NCI-H1092 treated with DMSO at 0.1 percent for 48 hours (cell line): ENCODE measurements at regions not wholly inside any gene's neighbourhood (a gene's known extent, or its start where the extent isn't known, plus 50 kb on each side); places are given as distances from the start of the nearest gene placed in this dataset.
"Not testable (repeated sequence)": the region's sequence is repeated elsewhere in the genome, so short reads cannot be mapped to it uniquely, and the experiment has no call there.

Source experiments
- DNase-seq: peaks from one replicate; lab custom pipeline; 2025; lab: John Stamatoyannopoulos, UW

DNA sequence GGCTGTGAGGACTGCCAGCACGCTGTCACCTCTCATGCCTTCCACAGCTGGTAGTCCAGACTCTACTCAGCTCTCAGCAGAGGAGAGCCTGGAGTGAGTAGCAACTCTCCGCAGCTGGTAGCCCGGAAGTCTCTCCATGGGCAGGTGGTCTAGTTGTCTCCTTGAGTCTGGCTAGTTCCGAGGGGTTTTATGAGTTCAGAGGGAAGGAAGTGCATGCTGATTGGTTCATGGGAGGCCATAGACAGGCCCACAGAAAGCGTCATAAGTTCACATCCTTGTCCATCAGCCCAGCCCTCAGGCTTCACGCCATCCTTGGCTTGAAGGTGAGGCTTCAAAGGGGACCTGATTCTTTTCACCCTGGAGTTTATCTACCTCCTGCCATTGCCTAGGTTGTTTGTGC lies 2662.4 kb upstream of the PCDH20 start:
- DNase-seq = no peak

DNA sequence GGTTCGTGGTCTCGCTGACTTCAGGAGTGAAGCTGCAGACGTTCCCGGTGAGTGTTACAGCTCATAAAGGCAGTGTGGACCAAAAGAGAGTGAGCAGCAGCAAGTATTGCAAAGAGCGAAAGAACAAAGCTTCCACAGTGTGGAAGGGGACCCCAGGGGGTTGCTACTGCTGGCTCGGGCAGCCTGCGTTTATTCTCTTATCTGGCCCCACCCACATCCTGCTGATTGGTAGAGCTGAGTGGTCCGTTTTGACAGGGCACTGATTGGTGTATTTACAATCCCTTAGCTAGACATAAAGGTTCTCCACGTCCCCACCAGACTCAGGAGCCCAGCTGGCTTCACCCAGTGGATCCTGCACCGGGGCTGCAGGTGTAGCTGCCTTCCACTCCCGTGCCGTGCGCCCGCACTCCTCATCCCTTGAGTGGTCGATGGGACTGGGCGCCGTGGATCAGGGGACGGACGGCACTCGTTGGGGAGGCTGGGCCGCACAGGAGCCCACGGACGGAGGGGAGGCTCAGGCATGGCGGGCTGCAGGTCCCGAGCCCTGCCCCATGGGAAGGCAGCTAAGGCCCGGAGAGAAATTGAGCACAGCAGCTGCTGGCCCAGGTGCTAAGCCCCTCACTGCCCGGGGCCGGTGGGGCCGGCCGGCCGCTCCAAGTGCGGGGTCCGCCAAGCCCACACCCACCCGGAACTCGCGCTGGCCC lies 2661.6 kb upstream of the PCDH20 start:
- not testable (repeated sequence) for DNase-seq

DNA sequence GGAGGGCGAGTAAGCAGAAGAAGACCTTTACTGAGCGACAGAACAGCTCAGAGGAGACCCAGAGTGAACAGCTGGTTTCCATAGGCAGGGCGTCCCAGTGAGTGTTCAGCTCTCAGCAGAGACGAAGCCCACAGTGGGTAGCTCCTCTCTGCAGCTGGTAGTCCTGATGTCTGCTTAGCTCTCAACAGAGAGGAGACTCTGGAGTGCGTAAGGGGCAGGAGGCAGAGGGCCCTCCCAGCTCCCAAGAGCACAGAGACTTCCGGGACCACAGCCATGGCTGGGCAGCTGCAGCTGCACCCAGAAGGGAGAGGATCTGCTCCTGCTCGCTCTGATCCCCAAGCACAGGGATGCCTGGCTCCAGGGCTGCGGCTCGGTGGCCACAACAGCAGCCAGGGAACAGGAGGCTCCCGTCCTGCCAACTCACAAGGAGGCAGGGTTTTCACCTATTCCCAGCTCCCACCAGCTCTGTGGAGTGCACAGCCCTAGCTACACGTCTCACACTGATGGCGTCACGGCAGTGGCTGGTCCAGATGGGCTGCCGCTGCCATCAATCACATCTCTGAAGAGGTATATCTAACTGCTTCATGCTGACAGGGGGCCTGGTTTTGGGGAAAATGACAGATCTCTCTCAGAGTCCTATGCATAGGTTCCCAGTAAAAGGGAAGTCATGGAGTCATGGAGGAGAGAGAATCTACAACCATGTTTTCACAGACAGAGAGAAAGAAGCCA lies 2660.1 kb upstream of the PCDH20 start:
- DNase-seq = no peak

DNA sequence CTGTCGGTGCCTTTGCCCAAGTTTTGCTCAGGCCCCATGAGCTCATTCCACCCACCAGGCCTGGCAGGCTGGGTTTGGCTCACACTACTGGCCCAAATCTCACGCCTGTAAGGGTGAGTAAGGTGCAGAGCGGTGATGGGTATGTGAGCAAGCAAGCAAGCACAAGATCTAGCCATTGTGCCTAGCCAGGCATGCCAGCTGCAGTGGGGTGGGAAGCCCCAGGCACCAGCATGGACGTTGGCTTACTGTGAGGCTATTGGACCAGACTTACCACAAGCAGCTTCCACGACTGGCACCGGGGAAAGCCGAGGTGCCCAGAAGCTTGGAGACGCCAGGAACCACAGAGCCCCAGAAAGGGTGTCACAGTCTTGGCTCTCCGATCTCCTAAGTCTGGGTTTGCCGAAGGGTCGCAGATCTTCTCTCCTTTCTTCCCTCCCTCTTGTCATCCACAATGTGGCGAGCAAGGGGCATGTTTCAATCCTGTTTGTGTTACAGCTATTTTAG lies 2659.4 kb upstream of the PCDH20 start:
- no peak for DNase-seq

DNA sequence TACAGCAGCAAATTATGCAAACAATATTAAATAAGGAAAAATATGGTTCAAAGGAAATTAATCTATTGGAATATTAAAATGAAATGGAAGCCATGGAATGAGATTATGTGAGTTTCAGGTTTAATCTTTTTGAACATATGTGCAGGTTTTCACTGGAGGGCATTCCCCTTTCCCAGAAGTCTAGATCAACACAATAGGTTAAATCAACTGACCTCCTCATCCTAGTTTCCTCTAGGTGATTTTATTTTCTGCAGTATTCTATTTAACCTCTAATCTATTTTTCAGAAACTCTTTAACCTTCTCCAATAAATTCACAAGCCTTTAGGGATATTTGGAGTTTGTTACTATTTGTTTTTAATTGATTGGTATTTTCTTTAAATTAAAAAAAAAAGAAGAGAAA lies 2657.6 kb upstream of the PCDH20 start:
- no peak for DNase-seq

DNA sequence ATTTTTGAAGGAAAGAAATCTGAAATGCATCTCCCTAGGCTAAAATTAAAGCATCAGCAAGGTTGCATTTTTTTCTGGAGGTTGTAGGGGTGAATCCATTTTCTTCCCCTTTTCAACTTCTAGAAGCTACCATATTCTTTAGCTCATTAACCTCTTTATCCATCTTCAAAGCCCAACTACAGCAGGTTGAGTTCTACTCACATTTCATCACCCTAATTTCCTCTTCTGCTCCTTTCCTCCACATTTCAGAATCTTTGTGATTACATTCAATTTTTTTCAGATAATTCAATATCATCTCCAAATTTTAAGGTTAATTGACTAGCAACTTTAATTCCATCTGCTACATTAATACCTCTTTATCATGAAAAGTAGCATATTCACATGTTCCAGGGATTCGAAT lies 2655.7 kb upstream of the PCDH20 start:
- DNase-seq = no peak

DNA sequence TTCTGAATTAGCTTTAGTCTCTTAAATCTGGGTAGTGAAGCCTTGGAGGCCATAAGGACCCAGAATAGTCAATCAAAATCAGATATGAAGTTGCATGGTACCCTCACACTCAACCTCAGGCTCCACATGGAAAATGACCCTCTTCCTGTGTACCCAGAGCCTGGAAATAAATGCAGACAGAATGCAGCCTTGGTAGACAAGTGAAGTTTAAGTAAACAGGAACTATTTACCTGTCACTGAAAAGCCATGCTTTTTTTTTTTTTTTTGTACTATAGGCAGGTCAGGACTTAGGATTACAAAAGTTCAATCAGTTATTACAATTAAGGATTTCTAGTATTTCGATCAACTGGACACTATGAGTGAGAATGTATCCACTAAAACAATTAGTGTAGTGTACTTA lies 2654.2 kb upstream of the PCDH20 start:
- DNase-seq = no peak

DNA sequence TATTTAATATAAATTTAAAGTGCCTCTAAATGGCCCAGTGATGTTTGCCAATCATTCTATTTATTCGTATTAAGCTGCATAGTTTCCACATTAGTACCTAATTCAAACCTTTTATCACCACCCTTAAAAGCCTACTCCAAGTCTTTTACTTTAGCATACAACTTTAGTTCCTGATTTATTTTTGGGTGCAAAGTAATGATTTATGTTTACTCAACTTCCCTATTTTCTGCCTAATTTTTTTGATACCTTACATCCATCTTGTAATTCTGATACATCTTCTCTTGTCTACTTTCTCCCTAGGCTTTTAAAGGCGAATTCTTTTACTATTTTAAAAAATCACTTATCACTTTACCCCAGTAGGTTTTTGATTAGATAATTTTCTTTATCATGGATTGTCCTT lies 2651.1 kb upstream of the PCDH20 start:
- DNase-seq = no peak

DNA sequence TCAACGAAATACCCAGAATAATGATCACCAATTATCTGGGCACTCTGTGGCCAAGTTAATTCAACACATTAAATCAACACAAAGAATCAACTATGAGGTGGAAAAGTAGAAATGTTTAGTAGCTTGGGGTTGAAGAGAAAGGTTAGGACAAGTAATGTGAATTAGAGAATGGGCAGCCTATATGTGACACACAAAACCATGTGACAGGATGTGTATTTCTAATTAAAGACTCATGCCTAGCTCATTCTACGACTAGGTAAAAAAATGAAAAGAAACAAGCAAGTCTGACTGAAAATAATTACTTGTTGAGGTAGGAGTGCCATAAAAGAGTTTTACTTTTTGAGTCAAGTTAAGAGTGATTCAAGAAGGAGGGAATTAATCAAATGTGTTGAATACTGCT lies 2646.0 kb upstream of the PCDH20 start:
- no peak for DNase-seq

DNA sequence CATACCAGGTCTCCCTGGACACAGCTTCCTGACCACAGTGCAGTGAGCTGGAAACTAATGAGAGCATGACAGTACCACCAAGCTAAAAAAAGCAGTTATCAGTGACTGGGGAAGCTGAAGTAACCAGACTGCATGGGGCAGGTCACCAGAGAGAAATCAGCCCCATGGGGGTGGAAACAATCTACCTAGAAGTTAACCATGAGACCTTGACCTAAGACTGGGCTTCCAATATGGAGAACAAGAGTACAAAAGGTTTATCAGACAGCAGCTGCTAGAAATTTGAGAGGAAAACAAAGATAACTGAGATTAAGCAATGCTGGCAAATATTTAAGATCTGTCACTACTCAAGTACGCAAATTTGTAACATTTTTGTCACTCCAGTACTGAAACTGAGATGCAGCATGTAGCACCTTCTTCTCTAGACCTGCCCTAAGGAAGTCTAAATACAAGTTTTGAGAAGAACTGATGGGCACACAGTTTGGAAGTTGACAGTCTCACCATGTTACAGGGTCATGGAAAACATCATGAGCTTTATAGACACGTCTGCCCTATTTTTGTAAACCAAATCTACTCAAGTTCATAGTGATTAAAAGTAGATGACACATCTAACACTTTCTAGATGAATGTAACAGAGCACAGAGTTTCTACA lies 2641.8 kb upstream of the PCDH20 start:
- no peak for DNase-seq

DNA sequence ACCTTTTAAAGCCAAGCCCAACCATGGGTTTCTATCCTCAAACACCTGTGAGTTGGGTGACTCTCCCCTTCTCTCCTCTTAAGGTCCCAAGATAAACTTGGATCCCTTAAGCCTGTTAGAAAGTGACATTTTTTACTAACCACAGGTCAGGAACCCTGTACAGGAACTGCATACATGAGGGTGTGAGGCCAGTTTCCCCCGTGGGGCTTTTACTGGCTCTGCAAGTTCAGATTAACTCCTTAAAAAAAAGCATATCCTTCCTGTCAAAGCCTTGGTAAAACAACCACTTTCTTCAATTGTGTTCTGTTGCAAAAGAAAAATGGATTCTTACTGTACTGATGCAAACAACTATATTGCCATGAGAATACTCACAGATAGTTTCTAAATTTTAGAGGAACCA lies 2638.7 kb upstream of the PCDH20 start:
- DNase-seq = no peak

DNA sequence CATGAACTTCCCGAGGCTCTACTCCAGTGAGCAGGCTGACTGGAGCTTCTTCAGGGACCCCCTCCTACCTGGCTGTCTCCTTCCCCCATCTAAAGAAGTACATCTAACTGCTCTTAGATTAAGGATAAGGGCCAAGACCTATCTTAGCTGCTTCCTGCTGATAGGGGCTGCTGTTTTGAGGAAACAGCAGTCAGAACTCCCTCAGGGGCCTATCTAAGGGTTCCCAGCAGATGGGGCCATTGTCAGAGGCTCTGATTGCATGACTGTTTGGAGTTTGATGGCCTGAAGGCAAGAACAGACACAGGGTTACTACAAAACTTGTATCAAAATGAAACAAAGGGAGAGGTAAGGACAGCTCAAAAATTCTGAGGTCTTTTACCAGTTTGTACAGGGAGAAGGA lies 2636.9 kb upstream of the PCDH20 start:
- no peak for DNase-seq

DNA sequence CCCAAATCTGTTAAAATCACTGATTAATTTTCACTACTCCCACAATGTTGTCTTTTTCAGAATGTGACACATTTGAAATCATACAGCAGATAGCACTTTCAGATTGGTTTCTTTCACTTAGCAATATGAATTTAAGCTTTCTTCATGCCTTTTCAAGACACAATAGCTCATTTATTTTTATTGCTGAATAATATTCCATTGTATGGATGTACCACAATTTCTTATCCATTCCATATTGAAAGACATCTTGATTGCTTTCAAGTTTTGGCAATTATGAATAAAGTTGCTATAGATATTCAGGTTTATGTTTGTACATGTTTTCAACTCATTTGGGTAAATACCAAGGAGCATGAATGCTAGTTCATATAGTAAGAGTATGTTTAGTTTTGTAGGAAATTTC lies 2635.6 kb upstream of the PCDH20 start:
- DNase-seq = no peak

DNA sequence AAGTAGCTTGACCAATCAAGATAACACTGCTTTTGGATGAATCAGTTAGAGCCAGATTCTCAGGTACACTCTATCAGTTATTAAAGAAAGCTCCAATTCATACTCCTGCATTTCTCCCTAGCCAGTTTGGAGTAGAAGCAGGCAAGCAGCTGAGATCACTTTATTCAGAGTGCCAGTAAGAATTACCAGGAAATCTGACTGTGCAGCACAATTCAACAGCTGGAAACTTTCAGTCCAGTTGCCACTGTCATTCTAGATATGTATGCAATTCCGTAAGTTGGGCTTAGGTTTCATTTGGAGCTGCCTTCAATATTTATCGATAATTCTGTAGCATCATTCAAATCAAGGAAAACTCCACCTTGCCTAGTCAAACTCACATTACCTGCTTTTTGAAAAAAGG lies 2625.6 kb upstream of the PCDH20 start:
- no peak for DNase-seq

DNA sequence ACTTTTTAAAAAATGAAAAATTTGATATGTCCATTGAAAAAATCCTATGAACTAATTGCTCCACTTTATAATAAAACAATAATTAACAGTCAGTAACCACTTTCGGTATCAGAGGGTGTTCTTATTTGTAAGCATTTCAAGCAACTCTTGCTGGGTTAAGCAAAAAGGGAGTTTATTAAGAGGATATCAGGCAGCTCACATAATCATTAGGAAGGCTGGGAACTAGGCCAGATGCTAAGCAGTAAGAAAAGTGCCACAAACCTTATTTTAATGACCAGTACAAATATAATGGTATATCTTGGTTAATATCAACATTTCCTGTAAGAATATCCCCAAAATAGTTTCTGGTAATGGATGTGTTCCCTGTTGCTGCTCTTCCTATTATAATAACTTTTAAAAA lies 2618.3 kb upstream of the PCDH20 start:
- no peak for DNase-seq

DNA sequence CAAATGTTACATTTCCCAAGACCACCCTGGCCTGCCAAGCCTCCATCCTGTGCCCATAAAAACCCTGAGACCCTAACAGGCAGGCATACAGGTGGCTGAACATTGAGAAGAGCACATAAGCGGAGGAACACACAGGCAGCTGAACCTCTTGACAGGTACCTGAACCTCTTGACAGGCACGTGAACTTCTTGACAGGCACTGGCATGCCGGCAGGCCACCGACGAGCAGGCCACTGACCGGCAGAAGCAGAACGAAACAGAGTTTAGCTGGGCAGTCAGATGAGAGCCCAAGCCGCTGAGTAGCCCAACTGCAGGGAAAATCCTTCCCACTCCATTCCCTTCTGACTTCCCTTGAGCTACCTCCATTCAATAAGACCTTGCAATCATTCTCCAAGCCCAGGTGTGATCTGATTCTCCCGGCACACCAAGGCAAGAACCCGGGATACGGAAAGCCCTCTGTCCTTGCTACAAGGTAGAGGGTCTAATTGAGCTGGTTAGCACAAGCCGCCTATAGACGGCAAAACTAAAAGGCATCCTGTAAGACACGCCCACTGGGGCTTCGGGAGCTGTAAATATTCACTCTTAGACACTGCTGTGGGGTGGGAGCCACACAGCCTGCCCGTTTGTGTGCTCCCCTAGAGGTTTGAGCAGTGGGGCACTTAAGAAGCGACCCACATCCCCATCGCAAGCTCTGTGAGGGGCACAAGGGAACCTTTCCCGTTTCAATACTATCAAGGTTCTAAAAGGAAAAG lies 2613.9 kb upstream of the PCDH20 start:
- no peak for DNase-seq

DNA sequence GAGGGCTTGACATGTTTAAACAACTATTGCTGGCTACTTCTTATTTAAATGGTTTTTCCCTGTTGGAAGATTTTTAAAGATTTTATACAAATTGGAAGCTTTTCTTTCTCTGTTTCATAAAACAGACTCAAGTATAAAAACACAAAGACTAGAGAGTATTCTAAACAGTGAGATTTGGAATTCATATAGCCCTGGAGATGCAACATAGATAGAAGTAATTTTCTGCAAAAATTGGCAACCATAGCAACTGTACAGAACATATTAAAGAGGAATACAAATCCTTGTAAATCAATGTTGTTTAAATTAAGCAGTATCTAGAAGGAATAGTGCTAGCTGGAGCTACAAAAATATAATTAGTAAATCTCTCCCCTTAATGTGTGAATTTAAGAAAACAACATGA lies 2612.9 kb upstream of the PCDH20 start:
- DNase-seq = no peak

DNA sequence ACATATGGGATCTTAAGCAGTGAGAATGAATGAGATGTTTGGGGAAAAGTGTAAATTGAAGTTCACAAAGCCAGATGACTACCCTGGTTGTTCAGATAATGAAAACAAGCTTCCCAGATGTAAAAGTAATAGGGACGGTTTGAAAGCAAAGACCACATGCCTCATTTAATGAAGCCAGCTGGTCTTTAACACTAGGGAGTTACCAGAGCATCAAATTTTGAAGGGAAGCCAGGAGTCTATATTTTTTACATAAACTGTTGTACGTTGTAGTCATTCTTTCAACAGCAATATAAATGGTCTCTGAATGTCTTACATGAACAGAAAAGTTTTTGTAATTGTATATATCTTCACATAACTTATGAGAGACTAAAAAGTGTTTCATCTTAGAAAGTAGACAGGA lies 2604.5 kb upstream of the PCDH20 start:
- DNase-seq = no peak

DNA sequence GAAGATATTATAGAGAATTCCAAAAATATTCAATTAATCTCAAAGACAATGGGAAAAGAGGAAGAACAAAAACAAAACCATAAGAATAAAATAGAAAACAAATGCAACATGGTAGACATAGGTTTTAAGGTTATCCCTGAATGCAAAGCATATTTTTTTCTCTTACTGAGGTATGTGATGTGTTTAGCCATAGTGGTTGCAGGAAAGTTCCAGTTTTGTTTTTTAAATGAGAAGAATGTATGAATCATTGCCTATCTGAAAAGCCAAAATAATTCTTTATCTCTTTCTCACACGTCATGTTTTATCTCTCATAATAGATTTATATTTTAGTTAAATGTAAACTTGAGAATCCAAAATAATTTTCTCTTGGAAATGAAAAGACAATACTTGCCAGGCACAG lies 2591.7 kb upstream of the PCDH20 start:
- no peak for DNase-seq

DNA sequence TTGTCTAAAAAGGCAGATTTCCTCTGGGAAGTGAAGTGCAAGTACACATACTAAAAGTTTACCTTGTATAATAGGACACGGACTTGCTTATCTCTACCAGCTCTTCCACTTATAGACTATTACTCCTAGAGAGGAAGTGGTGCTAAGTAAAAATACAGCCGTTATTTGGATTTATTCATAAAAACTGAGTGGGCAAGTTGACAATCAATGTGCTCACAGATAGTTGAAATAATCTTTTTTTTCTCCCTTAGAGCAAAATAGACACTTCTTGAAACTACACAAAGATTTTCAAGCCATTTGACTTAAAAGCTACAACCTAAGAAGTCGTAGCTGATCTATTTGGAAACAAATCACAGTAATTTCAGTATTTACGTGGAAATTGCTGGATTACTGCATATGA lies 2584.7 kb upstream of the PCDH20 start:
- DNase-seq = no peak

DNA sequence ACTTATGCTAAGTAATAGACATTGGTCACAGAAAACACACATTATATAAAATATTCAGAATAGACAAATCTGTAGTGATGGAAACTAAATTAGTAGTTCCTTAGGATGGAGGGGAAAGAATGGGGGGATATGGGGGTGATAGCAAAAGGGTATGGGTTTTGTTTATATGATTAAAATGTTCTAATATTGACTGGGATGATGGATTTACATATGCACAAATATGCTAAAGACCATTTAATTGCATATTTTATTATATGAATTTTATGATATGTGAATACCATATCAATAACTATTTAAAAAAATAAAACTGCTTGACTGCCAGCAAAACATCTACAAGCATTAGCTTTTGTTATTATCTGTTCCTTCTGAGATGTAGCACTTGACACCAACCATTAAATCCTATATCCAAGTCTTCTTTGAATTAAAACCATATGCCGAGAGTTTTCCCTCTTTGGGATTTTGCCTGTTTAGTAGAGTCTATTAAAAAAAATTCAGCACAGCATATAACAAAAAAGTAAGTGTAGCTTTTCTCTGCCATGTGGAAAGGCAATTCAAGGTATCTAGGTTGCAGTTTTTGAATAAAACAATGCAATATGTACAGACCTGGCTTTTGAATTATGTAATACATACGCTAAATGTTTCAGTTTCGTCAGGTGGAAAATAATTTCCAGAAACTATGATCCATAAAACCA lies 2584.1 kb upstream of the PCDH20 start:
- no peak for DNase-seq

DNA sequence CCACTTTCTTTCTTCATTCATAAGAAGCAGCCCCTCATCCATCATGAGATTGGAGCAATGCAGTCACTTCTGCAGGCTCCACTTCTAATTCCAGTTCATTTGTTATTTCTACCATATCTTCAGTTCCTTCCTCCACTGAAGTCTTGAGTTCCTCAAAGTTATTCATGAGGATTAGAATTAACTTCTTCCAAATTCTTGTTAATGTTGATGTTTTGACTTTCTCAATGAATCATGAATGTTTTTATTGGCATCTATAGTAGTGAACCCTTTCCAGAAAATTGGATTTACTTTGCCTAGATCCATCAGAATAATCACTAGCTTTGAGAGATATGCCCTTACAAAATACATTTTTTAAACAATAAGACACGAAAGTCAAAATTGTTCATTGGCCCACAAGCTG lies 2567.7 kb upstream of the PCDH20 start:
- DNase-seq = no peak
